GM19351 (cell line): ENCODE measurements at regions not wholly inside any gene's neighbourhood (a gene's known extent, or its start where the extent isn't known, plus 50 kb on each side); places are given as distances from the start of the nearest gene placed in this dataset.

ENCODE experiments used
- ATAC-seq: cut with Tn5 transposase; IDR thresholded peaks from one replicate; pipeline ENCODE4 v1.9.1; 2021; ENCODE audit warnings: mild to moderate bottlenecking, moderate library complexity; ENCODE audit not compliant: unreplicated experiment

DNA sequence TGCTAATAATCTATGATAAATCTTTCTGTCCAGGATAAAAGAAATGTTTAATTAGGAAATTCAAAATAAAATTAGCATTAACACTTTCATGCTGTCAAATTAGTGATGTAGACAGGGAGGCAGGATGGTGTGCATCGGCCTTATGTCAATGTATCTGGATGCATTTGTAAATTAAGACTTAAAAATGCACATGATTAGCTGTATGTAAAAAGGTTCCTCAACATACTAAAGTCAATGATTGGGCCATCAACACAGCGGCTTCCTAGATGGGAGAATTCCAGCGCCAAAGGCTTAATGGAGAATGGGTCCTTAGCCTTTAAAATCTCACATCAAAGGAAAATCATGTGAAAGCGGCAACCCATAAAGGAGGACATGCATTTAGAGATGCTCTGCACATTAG is 77.5 kb upstream of the ZEB2 start:
- no peak for ATAC-seq

DNA sequence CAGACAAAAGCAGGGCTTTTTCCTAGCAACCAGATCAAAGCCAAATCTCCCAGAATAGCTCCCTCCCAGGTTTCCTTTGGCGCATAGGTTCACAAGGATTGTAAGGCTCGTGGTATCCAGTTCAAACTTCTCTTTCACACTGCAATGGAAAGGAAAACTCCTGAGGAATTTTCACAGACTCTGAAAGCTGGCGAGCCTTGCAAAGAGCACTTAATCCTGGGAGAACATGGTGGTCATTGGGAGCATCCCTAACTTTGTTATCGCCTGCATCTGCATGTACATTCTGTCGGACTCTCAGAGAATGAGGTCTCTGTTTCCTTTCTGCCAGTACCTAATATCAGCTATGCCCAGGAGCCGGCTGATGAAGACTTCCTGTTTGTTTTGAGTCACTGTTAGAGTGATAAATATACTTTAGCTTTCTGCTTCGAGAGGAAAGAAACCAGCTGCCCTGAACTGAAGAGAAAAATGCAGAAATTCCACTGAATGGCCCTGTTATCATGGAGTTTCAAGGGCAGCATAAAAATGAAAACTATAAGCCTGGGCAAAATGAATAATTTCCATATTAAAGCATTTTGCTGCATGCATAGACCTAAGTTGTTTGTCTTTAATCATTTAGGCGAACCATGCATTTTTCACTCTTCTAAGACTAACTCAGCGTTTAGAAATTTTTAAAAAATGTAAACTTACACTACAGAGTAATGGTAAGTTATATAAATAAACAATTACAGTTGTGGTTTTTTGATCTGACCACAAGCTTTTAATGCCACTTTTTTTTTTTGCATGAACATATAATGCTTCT is 76.4 kb upstream of the ZEB2 start:
- peak; percentile 94 for ATAC-seq

DNA sequence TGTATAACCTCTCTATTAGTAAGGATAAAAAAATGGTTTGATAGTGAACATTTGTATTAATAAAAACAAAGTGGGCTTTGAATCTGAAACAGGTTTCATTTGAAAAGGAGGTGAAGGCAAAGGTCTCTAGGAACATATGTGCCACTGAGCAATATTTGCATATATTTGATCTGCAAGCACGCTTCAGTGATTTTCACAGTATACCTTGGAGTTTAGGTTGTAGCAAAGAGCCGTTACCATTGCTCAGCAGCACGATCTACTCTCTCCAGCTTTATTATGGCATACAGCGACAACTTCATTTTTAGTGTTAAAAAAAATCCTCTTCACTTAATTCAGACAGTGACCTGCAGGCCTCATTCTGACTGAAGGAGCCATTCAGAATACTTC is 75.8 kb upstream of the ZEB2 start:
- ATAC-seq: peak; percentile 55

DNA sequence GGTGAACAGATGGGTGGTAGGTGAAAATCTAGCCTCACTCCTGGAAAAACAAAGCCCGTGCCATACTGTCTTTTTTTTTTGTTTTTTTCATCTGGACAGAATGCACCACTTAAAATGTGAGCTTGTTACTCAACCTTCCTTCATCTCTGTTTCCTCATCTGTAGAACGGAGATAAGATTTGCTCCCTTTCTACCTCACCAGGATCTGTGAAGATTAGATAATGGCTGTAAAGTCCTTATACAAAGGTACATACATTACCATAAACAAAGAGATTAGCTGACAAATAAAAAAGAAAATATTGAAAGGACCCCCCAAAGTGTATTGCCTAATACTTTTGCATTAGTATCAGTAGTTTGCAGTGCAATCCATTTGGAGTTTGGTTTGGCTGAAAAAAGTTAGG is 75.4 kb upstream of the ZEB2 start:
- no peak for ATAC-seq

DNA sequence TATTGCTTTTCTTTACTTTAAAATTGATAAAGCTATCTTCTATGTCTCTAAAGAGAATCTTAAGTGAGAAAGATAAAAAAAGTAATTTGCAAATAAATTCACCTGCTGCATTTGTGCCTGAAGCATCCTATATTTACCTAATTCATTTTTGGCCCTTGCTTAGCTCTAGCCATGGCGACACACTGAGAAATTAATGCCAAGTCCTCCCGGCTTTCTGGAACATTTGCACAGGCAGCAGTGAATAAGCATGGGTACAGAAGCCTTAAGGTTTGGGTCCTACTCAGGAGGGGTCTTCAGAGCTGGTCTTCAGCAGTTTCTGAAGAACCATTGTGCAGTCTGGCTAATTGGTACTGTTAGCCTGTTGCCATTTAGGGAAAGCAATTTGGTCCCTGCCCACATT is 73.9 kb upstream of the ZEB2 start:
- no peak for ATAC-seq

DNA sequence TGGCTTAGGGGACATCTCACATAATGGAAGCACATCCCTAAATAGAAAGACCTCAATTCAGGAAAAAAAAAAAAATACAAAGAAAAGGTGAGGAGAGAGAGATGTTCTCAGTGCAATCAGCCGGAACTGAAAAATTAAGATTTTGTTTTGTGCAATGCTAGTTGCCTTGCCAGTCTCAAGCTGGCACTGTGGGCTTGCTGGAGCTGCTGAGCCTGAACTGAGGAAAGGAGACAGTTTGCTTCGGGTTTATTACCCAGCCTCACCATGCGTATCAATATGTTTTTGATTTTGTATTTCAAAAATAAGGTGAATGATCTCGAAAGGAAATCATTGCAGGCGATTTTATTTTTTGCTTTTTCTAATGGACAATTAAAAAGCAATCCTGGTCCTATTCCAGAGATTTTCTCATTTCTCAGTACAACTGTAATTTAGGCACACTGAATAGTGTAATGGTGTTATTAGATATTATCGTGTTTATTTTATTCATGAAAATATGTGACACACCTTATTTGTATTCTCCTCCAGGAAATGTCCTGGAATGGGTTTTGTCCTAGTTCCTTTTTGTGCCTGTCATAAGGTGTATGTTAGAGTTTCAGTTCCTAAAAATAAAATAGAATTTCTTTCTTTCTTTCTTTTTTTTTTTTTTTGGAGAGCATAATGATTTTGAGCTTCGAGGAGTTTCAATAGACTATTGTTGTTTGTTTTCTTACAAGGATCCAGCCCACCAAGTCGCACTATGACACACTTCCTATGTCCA is 72.8 kb upstream of the ZEB2 start:
- no peak for ATAC-seq

DNA sequence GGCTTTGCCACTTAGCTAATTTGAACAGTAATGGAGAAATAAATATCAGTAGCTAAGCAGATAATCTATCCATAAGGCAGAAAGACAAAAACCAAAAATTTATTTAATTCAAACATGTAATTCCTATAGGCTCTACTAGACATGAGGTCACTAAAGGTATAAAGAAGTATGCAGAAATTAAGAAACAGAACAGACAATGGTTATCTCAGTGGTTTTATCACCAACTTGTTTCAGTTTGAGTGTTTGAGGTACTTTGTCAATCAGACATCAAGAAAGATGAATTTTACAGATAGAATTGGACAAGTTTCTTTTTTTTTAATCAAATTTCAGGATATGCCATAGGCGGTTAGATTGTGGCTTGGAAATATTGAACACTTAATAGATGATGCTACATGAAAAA is 67.4 kb upstream of the ZEB2 start:
- ATAC-seq: no peak

DNA sequence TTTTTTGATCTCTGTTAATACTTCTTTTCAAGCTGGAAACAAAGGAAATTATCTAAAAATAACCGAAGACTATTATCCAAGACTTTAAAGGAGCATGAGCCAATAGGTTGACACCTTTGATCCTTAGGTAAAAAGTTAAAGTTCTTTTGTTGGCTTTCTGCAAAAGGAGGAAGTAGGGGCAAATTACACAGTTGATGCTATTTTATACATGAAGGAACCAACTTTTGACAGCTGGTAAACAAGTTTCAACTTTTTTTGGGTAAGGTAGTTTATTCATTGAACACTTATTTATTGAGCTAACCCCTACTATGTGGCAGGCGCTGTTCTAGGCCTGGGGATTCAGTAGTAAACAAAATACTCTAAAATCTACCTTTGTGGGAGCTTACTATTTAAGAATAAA is 66.6 kb upstream of the ZEB2 start:
- no peak for ATAC-seq

DNA sequence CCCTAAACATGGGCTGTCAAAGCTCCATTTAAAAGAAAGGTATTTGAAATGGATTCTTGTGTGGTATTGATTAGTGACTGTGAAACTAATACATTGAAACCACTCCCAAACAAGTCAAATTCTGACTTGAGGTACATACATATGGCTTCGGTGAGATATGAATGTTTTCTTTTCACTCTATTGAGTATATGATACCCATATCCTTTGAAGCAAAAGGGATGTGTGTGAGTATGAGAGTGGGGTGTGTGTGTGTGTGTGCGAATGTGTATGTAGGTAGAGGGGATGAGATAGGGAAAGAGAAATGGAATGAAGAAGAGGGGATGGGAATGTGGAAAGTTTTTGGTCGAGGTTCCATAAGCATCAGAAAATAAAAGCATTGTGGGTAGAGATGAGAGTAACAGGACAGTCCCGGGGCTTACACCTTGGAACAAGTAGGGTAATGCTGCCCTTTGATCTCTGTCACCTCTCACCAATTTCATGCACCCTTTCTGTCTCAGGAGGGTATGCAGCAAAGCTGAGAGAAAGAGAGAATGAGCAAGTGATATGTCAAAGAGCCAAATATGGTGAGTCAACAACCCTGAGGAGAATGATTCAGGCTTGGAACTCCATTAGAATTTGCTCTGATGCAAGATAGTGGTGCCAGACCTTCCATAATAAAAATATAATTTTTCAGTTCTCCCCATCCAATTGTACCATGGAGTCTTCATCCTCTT is 64.0 kb upstream of the ZEB2 start:
- no peak for ATAC-seq

DNA sequence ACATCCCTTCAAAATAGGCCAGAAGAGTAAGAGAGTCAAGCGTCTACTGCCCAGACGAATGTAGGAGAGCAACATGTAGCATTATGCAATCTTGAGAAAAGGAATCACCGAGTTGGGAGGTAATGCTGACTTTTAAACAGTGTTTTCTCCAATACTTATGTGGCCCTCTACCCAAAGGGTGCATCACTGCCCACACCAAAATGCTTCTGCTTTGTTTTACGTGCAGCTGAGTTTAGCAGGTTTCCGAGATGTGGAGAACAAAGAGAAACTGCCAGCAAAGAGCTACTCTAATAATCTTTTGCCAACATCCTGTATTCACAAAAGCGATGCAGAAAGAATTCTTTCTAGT is 63.4 kb upstream of the ZEB2 start:
- ATAC-seq: no peak

DNA sequence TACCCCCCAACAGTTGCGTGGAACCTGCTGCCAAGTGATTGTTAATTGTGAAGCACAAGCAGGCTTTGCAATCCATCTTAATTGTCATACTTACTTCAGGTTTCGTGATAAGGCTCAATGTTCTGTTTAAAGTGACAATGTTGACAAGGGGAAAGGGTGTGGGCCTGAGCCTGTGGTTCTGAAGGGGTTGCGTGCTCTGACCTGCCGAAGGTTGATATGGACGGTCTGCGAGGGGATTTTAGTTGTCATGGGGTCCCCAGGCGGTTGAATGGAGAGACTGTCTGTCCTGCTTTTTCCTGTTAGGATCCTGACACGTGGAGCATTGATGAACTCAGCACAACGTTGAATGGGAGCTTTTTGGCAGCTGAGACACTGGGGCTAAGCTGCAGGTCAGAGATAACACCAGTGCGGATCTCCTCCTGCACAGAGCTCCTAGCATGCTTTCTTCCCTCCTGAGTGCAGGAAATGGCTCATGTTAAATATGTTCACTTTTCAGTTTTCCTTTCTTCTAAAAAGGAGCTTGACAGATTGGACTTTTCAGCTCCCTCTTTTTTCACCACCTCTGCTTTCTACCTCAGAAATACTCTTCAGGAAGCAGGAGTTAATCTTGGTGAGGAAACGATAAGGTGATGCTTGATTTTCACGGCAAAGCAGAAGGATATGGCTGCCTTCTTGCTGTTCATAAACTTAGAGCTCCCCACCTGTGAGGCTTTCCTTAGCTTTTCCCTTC is 62.9 kb upstream of the ZEB2 start:
- no peak for ATAC-seq

DNA sequence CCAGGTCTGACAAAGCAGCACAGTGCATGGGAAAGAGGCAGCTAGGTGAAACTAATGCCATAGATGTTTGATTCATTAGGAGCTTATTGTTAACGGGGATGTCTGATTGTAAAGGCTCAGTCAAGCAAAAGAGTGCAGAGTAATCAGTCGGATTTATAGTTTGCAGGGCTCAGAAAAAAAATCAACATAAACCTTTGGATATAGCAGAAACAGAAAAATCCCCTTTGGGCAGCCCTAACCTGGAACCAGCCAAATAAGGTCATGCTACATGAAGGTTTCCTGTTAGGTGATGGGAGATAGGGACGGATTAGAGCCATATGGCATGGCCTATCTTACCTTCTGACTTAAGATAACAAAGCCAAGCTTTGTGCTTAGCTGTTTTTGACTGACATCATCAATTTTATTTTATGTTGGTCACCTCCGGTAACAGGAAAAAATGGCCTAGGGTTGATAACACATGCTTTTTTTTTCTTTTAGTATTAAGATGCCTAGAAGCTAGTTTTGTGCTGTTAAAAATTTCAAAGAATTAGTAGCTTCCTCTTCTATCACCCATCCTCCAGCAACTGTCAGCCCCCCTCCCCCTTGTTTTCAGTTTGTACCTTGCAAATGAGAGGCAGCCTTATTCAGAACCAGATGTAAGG is 60.7 kb upstream of the ZEB2 start:
- ATAC-seq: no peak

DNA sequence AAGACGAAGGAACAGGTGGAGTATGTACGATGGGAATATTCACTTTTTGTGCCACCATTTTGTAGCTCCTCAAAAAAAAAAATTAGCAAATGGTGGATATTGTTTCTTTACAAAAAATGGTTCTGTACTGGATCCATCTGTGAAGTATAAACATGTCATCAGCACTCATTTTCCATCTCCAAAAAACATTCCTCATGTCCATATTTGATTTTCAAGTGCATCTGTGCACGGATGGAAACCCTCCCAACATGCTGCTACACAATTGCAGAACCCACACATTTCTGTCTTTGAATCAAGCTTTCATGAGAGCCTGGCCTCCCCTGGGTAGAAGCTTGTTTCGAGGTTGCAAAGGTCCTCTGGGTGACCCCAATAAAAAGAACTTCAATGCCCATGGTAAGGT is 59.6 kb upstream of the ZEB2 start:
- no peak for ATAC-seq

DNA sequence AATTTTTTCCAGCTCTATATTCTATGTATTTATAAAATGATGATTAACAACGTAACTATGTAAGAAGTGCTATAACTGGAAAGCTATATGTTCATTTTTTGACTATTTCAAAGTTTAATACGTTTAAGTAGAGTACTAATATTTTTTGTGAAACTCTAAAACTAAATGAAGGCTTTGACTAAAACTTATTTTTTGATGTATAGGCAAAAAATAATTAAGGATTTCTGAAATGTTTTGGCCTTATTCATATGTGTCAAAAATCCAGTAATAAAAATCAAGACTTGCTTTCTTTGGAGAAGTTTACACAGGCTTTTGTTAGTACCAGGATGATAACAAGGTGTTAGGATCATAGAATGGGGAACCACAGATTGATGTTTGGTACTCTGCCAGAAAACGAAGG is 58.2 kb upstream of the ZEB2 start:
- ATAC-seq: no peak

DNA sequence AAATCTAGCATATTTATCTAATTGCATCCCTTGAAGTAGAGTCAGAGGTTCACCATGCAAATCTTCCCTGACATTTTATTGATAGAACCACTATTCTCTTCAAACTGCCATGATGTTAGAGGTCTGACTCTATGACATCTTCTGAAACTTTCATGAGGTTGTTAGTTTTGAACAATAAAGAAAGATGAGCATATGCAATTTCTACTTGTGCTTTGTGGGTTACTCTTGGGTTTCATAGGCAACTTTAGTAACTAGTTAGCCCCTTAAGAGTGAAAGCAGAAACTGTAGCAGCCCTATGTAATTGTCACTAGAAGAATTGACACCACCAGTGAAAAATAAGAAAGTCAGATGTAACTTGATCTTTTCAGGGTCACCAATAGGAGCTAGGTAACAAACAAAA is 53.1 kb upstream of the ZEB2 start:
- ATAC-seq: peak; percentile 94

DNA sequence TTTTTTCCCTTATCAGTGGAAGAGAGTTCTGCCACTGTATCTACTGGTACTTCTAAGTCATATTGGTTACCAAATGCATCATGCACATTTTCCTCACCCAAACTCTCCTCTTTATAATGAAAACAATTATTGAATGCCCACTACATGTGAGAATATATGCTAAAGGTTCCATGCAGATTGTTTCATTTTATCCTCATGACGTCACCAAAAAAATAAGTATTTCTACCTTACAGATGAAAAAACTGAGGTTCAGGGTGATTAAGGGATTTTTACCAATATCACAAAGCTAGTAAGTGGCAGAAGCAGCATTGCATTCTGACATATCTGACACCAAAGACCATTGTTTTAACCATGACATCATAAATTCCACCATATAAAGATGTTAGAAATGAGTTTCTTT is 51.9 kb upstream of the ZEB2 start:
- no peak for ATAC-seq

DNA sequence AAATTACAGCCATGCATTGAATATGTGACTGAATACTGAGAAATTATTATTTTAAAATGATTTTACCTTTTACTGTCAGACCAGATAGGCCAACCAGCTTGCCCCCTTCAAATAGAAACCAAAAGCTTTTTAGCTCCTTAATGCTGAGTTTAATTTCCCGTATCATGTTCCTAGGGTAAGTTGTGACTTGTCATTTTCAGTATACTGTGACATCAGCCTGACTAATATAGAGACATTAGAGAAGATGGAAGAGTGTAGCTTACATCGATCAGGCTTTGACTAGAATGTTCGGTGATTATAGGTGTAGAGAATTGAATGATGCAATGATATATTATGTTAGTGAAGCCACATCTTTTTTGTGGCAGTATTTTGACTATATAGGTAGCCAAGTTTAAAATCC is 50.6 kb upstream of the ZEB2 start:
- ATAC-seq: no peak
